Testis (tissue), 2 donors: ENCODE measurements at regions not wholly inside any gene's neighbourhood (a gene's known extent, or its start where the extent isn't known, plus 50 kb on each side); places are given as distances from the start of the nearest gene placed in this dataset.

ENCODE experiments used
- DNase-seq: peaks from one replicate; pipeline ENCODE4 v3.0.0-alpha.2; 2019
- H3K27ac ChIP-seq, 2 donors: fragments of 200-600 bp; sonication (generic); one replicate each; pipeline ENCODE4 v1.5.1; 2019
- H3K27me3 ChIP-seq: fragments of 200-600 bp; sonication (generic); one replicate; pipeline ENCODE4 v1.5.1; 2019
- H3K36me3 ChIP-seq: fragments of 200-600 bp; sonication (generic); one replicate; pipeline ENCODE4 v1.5.1; 2017; ENCODE audit warnings: low read depth; ENCODE audit errors: missing control alignments
- H3K4me1 ChIP-seq: fragments of 200-600 bp; sonication (generic); one replicate; pipeline ENCODE4 v1.5.1; 2019
- H3K4me3 ChIP-seq, 2 donors: fragments of 200-600 bp; sonication (generic); one replicate each; pipeline ENCODE4 v1.5.1; 2017 to 2019
- H3K9me3 ChIP-seq: fragments of 200-600 bp; sonication (generic); one replicate; pipeline ENCODE4 v1.5.1; 2017
- POLR2A ChIP-seq: fragments of 450-650 bp; IDR thresholded peaks from one replicate; pipeline ENCODE4 v1.6.1; 2017; ENCODE audit warnings: antibody characterized with exemption, mild to moderate bottlenecking, moderate library complexity
- WGBS, 2 donors: methylation state at CpG; one replicate each; pipeline ENCODE4 v1.1.5; 2018; 5-methylcytosine and 5-hydroxymethylcytosine counted together
- intact Hi-C: fragments of 100-400 bp; cut with DNase I; formaldehyde crosslinking; loops from one replicate; pipeline ENCODE4 v1.15.1; 2023; ENCODE audit warnings: low total_unique reads
- TF ChIP-seq, protein P1 (sequence below), 3 experiments: fragments of 450-650 bp in 2 of 3; fragments of 200-600 bp in 1 of 3; sonication (generic) in 1 of 3; IDR thresholded peaks; one replicate each; pipeline ENCODE4 v1.5.1; 2016 to 2019; ENCODE audit warnings: antibody characterized with exemption in 3 of 3, mild to moderate bottlenecking in 2 of 3, moderate library complexity in 1 of 3

DNA sequence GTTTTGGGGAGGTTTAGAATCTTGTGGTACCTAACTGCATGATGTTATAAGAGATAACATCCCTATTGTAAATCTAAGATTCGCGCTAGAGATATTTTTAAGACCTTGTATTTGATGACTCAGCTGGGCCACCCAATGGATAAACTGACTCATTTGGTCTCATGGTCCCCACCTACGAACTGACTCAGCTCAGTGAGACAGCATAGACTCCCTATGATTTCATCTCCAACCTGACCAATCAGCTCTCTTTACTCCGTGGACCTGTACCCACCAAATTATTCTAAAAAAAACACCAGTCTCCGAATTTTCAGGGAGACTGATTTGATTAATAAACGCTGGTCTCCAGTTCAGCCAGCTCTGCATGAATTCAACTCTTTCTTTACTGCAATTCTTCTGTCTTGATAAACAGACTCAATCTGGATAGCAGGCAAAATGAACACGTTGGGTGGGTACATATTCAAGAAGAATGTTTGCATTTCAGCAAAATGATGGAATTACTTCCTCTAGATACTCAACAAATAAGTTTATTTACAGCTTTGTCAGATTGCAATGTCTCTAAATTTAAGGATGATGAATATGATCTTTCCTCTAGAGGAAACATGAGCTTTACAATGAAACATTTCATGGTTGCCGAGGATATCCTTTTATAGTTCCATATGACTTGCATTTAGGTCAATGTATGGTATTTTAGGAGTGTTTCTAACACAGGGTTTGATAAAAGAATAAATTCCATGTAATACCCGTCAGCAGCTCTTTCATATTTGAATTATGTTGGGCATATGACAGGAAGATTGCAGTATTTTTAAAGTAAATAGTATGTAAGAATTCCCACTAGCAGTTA lies 516.6 kb upstream of the RGS18 start:
- H3K36me3 ChIP-seq = no peaks in the 10 kb centered on the region
- H3K4me3 ChIP-seq = no peak overlapping the region
- intact Hi-C loops = no loop called here
- no peaks in the 10 kb centered on the region for H3K9me3 ChIP-seq
- H3K4me1 ChIP-seq = no peaks in the 10 kb centered on the region
- H3K27me3 ChIP-seq = no peaks in the 10 kb centered on the region
- no peak for TF ChIP-seq POLR2A
- TF ChIP-seq, protein P1, sequence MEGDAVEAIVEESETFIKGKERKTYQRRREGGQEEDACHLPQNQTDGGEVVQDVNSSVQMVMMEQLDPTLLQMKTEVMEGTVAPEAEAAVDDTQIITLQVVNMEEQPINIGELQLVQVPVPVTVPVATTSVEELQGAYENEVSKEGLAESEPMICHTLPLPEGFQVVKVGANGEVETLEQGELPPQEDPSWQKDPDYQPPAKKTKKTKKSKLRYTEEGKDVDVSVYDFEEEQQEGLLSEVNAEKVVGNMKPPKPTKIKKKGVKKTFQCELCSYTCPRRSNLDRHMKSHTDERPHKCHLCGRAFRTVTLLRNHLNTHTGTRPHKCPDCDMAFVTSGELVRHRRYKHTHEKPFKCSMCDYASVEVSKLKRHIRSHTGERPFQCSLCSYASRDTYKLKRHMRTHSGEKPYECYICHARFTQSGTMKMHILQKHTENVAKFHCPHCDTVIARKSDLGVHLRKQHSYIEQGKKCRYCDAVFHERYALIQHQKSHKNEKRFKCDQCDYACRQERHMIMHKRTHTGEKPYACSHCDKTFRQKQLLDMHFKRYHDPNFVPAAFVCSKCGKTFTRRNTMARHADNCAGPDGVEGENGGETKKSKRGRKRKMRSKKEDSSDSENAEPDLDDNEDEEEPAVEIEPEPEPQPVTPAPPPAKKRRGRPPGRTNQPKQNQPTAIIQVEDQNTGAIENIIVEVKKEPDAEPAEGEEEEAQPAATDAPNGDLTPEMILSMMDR (IDR thresholded peaks at IDR 0.05) = no peak
- DNase-seq = no peak
- H3K27ac ChIP-seq = no peak overlapping the region
- 71 to 75% methylated on average over 9 of the region's 9 CpGs for WGBS, 2 donors

DNA sequence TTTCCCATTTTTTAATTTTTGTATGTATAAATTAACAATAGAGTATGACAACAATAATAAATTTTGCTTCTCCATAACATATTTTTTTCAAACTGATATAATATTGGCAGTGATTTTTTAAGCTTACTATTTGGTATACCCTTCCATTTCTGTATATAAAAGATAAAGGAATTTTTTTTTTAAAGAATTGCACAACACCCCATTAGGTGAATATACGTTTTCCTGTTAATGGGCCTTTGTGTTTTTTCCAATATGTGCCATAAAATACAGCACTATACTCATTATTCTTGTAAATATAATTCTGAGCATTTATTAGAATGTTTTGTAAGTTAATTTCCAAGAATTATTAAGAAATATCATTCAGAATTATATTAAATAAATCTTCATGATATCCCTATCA lies 515.2 kb upstream of the RGS18 start:
- WGBS, 2 donors = 44 to 91% methylated on average over 1 of the region's 1 CpG
- no peak overlapping the region for H3K4me3 ChIP-seq
- no peak for DNase-seq
- intact Hi-C loops = no loop called here
- no peak overlapping the region for H3K27ac ChIP-seq
- no peaks in the 10 kb centered on the region for H3K4me1 ChIP-seq
- H3K9me3 ChIP-seq = no peaks in the 10 kb centered on the region
- TF ChIP-seq, protein P1 (IDR thresholded peaks at IDR 0.05) = no peak
- TF ChIP-seq POLR2A = no peak
- H3K36me3 ChIP-seq = no peaks in the 10 kb centered on the region
- H3K27me3 ChIP-seq = no peaks in the 10 kb centered on the region

DNA sequence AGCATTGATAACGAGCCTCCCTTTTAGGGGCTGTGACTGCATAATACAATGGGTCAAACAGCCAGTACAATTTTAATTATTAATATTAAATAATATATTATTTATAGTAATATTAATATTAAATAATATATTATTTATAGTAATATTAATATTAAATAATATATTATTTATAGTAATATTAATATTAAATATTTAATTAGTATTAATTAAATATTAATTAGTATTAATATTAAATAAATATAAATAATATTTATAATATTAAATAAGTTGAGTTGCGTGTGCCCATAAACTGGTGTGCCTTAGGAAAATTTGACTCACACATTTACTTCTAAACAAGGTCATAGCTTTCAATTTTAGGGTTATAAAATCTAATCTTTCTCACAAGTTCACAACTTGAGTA lies 509.3 kb upstream of the RGS18 start:
- no peak for TF ChIP-seq POLR2A
- TF ChIP-seq, protein P1 (IDR thresholded peaks at IDR 0.05) = no peak
- no peak overlapping the region for H3K27ac ChIP-seq
- no peak overlapping the region for H3K4me3 ChIP-seq
- no peak for DNase-seq
- no peaks in the 10 kb centered on the region for H3K4me1 ChIP-seq
- no peaks in the 10 kb centered on the region for H3K9me3 ChIP-seq
- no peaks in the 10 kb centered on the region for H3K27me3 ChIP-seq
- H3K36me3 ChIP-seq = no peaks in the 10 kb centered on the region
- WGBS, 2 donors = 93 to 96% methylated on average over 2 of the region's 2 CpGs
- intact Hi-C loops = no loop called here

DNA sequence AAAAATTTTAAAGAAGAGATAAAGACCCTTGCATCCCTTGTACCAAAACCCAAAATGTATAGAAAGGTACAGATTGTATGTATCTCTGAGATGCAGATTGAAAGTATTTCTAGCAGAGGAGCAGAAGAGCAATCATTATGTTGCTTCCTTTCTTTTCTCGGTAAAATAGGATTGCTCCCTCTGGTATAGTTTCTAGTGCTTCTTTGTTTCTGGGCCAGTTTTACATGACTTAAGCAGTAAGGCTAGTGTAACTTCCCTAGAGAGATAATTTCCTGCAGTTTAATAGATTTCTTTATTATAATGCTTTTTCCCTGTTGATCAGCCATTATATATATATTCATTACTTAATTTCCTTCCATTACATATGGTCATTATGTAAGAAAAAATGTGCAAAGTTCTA lies 496.2 kb upstream of the RGS18 start:
- H3K27me3 ChIP-seq = no peaks in the 10 kb centered on the region
- TF ChIP-seq, protein P1 (IDR thresholded peaks at IDR 0.05) = no peak
- no peak for TF ChIP-seq POLR2A
- H3K27ac ChIP-seq = no peak overlapping the region
- H3K4me3 ChIP-seq = no peak overlapping the region
- 91 to 95% methylated on average over 1 of the region's 1 CpG for WGBS, 2 donors
- intact Hi-C loops = no loop called here
- no peaks in the 10 kb centered on the region for H3K9me3 ChIP-seq
- no peaks in the 10 kb centered on the region for H3K36me3 ChIP-seq
- H3K4me1 ChIP-seq = no peaks in the 10 kb centered on the region
- no peak for DNase-seq

DNA sequence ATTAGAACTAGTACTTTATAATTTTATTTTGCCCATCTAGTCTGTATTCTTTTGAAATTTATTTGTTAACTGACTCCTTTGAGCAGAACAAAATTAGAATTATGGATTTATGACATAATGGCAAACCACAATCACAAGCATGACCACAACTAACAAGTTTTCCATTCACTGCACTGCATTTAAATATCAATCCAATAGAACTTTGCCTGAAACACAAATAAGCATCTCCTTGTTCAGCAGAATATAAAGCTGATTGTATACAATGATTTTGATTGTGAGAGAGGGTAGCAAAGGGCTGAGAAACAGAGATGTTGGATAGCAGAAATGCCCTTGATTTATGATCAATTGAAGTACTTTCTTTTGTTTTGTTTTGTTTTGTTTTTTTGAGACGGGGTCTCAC lies 495.5 kb upstream of the RGS18 start:
- intact Hi-C loops = no loop called here
- no peak for TF ChIP-seq POLR2A
- TF ChIP-seq, protein P1 (IDR thresholded peaks at IDR 0.05) = no peak

More for the DNA sequence above, 495.5 kb upstream of the RGS18 start:
- no peak overlapping the region for H3K27ac ChIP-seq
- DNase-seq = no peak
- no peaks in the 10 kb centered on the region for H3K36me3 ChIP-seq
- no peaks in the 10 kb centered on the region for H3K9me3 ChIP-seq
- H3K4me3 ChIP-seq = no peak overlapping the region
- WGBS, 2 donors = 79 to 83% methylated on average over 1 of the region's 1 CpG
- no peaks in the 10 kb centered on the region for H3K27me3 ChIP-seq
- no peaks in the 10 kb centered on the region for H3K4me1 ChIP-seq
